Tibial artery (tissue), 4 donors: ENCODE measurements at regions not wholly inside any gene's neighbourhood (a gene's known extent, or its start where the extent isn't known, plus 50 kb on each side); places are given as distances from the start of the nearest gene placed in this dataset.

Experiments used
- DNase-seq, 2 donors: peaks; one replicate each; pipeline ENCODE4 v3.0.0-alpha.2; 2019
- H3K27ac ChIP-seq, 2 donors: fragments of 200-600 bp; sonication (generic) in 1 of 2; 1 replicate in 1 of 2; 2 replicates in 1 of 2; pipeline ENCODE4 v1.5.1; 2018 to 2019; ENCODE audit warnings: mild to moderate bottlenecking in 1 of 2
- H3K27me3 ChIP-seq, 2 donors: fragments of 200-600 bp; sonication (generic) in 1 of 2; one replicate each; pipeline versions ENCODE4 v1.5.1 to v1.6.0; 2016 to 2019
- H3K36me3 ChIP-seq, 3 donors: fragments of 200-600 bp; sonication (generic) in 2 of 3; one replicate each; pipeline ENCODE4 v1.5.1; 2016 to 2019; ENCODE audit warnings: mild to moderate bottlenecking in 2 of 3
- H3K4me1 ChIP-seq, 4 donors: fragments of 200-600 bp; sonication (generic) in 2 of 4; 1 replicate in 3 of 4; 2 replicates in 1 of 4; pipeline ENCODE4 v1.5.1; 2016 to 2019
- H3K4me3 ChIP-seq, 2 donors: fragments of 200-600 bp; sonication (generic) in 1 of 2; 1 replicate in 1 of 2; 2 replicates in 1 of 2; pipeline ENCODE4 v1.5.1; 2018 to 2019; ENCODE audit warnings: mild to moderate bottlenecking in 2 of 2
- H3K9me3 ChIP-seq, 3 donors: fragments of 200-600 bp; sonication (generic) in 1 of 3; one replicate each; pipeline ENCODE4 v1.5.1; 2016 to 2019
- intact Hi-C: fragments of 100-400 bp; cut with DNase I; formaldehyde crosslinking; loops from one replicate; pipeline ENCODE4 v1.15.0; 2023; ENCODE audit warnings: low total_unique reads
- TF ChIP-seq, protein P1 (sequence below), 2 experiments: fragments of 200-600 bp in 1 of 2; fragments of 450-650 bp in 1 of 2; IDR thresholded peaks; one replicate each; pipeline ENCODE4 v1.5.1; 2017 to 2019; ENCODE audit warnings: antibody characterized with exemption in 2 of 2, mild to moderate bottlenecking in 1 of 2, moderate library complexity in 1 of 2

DNA sequence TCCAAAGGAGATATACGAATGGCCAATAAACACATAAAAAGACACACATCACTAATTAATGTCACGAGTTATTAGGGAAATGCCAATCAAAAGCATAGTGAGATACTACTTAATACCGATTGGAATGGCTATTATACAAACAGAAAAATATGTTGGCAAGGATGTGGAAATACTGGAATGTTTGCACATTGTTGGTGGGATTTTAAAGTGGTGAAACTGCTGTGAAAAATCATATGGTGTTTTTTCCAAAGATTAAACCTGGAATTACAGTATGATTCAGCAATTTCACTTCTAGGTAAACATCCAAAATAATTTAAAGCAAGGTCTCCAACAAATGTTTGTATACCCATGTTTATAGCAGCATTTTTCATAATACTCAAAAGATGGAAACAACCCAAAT is 765.5 kb downstream of the VGLL3 start:
- no peaks in the 10 kb centered on the region for H3K27me3 ChIP-seq
- intact Hi-C loops = no loop called here
- no peak overlapping the region for H3K27ac ChIP-seq
- H3K9me3 ChIP-seq = no peaks in the 10 kb centered on the region
- DNase-seq = no peak
- H3K4me1 ChIP-seq = no peaks in the 10 kb centered on the region
- no peak overlapping the region for H3K4me3 ChIP-seq
- TF ChIP-seq, protein P1, sequence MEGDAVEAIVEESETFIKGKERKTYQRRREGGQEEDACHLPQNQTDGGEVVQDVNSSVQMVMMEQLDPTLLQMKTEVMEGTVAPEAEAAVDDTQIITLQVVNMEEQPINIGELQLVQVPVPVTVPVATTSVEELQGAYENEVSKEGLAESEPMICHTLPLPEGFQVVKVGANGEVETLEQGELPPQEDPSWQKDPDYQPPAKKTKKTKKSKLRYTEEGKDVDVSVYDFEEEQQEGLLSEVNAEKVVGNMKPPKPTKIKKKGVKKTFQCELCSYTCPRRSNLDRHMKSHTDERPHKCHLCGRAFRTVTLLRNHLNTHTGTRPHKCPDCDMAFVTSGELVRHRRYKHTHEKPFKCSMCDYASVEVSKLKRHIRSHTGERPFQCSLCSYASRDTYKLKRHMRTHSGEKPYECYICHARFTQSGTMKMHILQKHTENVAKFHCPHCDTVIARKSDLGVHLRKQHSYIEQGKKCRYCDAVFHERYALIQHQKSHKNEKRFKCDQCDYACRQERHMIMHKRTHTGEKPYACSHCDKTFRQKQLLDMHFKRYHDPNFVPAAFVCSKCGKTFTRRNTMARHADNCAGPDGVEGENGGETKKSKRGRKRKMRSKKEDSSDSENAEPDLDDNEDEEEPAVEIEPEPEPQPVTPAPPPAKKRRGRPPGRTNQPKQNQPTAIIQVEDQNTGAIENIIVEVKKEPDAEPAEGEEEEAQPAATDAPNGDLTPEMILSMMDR (IDR thresholded peaks at IDR 0.05) = no peak
- H3K36me3 ChIP-seq = no peaks in the 10 kb centered on the region

GRCh38 chr3:86221601-86222000 is 769.3 kb downstream of the VGLL3 start:
- Histone ChIP-seq H3K27me3 (no peaks in the 10 kb centered on the region), H3K4me3 (no peak overlapping the region), H3K9me3 (no peaks in the 10 kb centered on the region), H3K27ac (no peak overlapping the region), H3K36me3 (no peaks in the 10 kb centered on the region), H3K4me1 (no peaks in the 10 kb centered on the region)
- TF ChIP-seq, protein P1 (IDR thresholded peaks at IDR 0.05) = no peak
- DNase-seq = no peak
- intact Hi-C loops = no loop called here

- Histone ChIP-seq H3K36me3 (no peaks in the 10 kb centered on the region), H3K27ac (no peak overlapping the region), H3K27me3 (no peaks in the 10 kb centered on the region), H3K4me3 (no peak overlapping the region), H3K9me3 (no peaks in the 10 kb centered on the region), H3K4me1 (no peaks in the 10 kb centered on the region)
- TF ChIP-seq, protein P1 (IDR thresholded peaks at IDR 0.05) = no peak
- DNase-seq = no peak
- intact Hi-C loops = no loop called here
Measured at GRCh38 chr3:86208772-86209171, 782.2 kb downstream of the VGLL3 start.

- no peak for DNase-seq
- TF ChIP-seq, protein P1 (IDR thresholded peaks at IDR 0.05) = no peak
- no peaks in the 10 kb centered on the region for H3K27me3 ChIP-seq
- no peaks in the 10 kb centered on the region for H3K36me3 ChIP-seq
- no peaks in the 10 kb centered on the region for H3K9me3 ChIP-seq
- intact Hi-C loops = no loop called here
- no peak overlapping the region for H3K4me3 ChIP-seq
- H3K4me1 ChIP-seq = no peaks in the 10 kb centered on the region
- no peak overlapping the region for H3K27ac ChIP-seq
Measured at GRCh38 chr3:86182606-86183005, 808.3 kb downstream of the VGLL3 start.

GRCh38 chr3:86180696-86181095 is 810.3 kb downstream of the VGLL3 start:
- TF ChIP-seq, protein P1 (IDR thresholded peaks at IDR 0.05) = no peak
- intact Hi-C loops = no loop called here
- H3K27me3 ChIP-seq = no peaks in the 10 kb centered on the region
- no peaks in the 10 kb centered on the region for H3K9me3 ChIP-seq
- no peak overlapping the region for H3K4me3 ChIP-seq
- no peak overlapping the region for H3K27ac ChIP-seq
- DNase-seq = no peak
- H3K4me1 ChIP-seq = no peaks in the 10 kb centered on the region
- no peaks in the 10 kb centered on the region for H3K36me3 ChIP-seq

GRCh38 chr3:86178095-86178494 is 812.9 kb downstream of the VGLL3 start:
- intact Hi-C loops = no loop called here
- H3K9me3 ChIP-seq = no peaks in the 10 kb centered on the region
- H3K27me3 ChIP-seq = no peaks in the 10 kb centered on the region
- H3K27ac ChIP-seq = no peak overlapping the region
- no peaks in the 10 kb centered on the region for H3K36me3 ChIP-seq
- no peaks in the 10 kb centered on the region for H3K4me1 ChIP-seq
- TF ChIP-seq, protein P1 (IDR thresholded peaks at IDR 0.05) = no peak
- H3K4me3 ChIP-seq = no peak overlapping the region
- no peak for DNase-seq
